HL-60 (cell line): ENCODE measurements at regions not wholly inside any gene's neighbourhood (a gene's known extent, or its start where the extent isn't known, plus 50 kb on each side); places are given as distances from the start of the nearest gene placed in this dataset.

ENCODE experiments used
- DNase-seq, 2 experiments: peaks; one replicate each; pipeline ENCODE4 v3.0.0-alpha.2; 2010 to 2020; ENCODE audit warnings: low read depth in 1 of 2, low spot score in 1 of 2
- H3K27ac ChIP-seq: fragments of 250-450 bp; sonication (Bioruptor Pico); replicated peaks from 2 replicates; pipeline ENCODE4 v1.5.1; 2020; ENCODE audit warnings: mild to moderate bottlenecking, moderate library complexity
- H3K27me3 ChIP-seq: fragments of 250-450 bp; sonication (Bioruptor Pico); 2 replicates; pipeline ENCODE4 v1.5.1; 2021; ENCODE audit warnings: mild to moderate bottlenecking, moderate library complexity; ENCODE audit not compliant: insufficient read depth, poor library complexity, severe bottlenecking
- H3K4me3 ChIP-seq: replicated peaks from 2 replicates; pipeline ENCODE4 v1.5.1; 2011; ENCODE audit warnings: mild to moderate bottlenecking, control low read depth, low read length; ENCODE audit not compliant: insufficient read depth
- CTCF ChIP-seq: IDR thresholded peaks from one replicate; pipeline ENCODE4 v1.5.1; 2011; ENCODE audit warnings: low read length, control low read depth, inconsistent platforms; ENCODE audit not compliant: insufficient read depth
- GABPA ChIP-seq: IDR thresholded peaks from 2 replicates; pipeline ENCODE4 v1.6.1; 2012; ENCODE audit warnings: low read depth
- POLR2AphosphoS5 ChIP-seq: IDR thresholded peaks from 2 replicates; pipeline ENCODE4 v1.6.1; 2012; ENCODE audit warnings: low read depth
- SPI1 ChIP-seq: IDR thresholded peaks from 2 replicates; pipeline ENCODE4 v1.6.1; 2012; ENCODE audit warnings: low read depth, mild to moderate bottlenecking, borderline replicate concordance
- TF ChIP-seq, protein P1 (sequence below): IDR thresholded peaks from 2 replicates; pipeline ENCODE4 v1.6.1; 2012; ENCODE audit warnings: low read depth; ENCODE audit not compliant: insufficient replicate concordance

DNA sequence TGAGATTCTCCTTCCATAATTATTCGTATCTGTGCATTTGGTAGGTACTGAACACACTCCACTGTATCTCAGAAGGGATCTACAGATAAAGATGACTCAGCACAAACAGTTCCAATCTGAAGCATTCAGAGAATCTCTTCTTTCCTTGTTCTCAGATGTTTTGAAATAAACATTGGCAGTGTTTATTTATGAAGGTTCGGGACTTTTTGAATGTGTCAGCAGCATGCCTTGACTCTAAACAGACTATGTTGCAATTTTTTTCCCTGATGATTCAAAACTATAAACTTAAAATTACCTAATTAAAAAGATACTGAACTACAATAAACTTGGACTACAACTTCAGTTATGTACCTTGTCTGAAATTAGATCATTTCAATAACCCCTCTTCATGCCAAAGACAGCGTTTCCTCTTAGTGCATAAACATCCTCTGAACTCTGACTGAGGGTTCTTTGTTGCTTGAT is 612.9 kb upstream of the TBL1XR1 start:
- Histone ChIP-seq H3K27me3 (no peaks in the 10 kb centered on the region), H3K27ac (no peak overlapping the region), H3K4me3 (no peak overlapping the region)
- no peak for TF ChIP-seq GABPA
- DNase-seq, result no peak

DNA sequence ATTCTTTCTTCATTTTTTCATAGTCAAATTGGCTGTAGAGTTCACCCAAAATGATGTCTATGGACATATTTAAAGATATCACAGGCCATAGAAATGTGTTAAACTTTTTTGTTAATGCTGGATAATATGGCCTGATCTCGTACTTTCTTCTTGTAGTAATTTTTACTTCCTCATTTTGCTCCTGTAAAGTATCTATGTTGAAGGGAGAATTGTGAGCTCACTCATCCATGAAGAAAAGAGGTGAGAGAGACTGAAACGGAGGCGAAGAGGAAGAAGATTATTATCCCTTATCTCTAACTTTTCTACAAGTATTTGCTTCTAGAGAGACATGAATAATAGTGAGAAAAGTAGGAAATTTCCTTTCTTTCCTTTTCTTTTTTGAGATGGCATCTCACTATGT is 613.8 kb upstream of the TBL1XR1 start:
- Histone ChIP-seq H3K27me3 (no peaks in the 10 kb centered on the region), H3K4me3 (no peak overlapping the region), H3K27ac (no peak overlapping the region)
- no peak for DNase-seq
- no peak for TF ChIP-seq POLR2AphosphoS5
- no peak for TF ChIP-seq CTCF
- no peak for TF ChIP-seq GABPA
- no peak for TF ChIP-seq SPI1
- TF ChIP-seq, protein P1, sequence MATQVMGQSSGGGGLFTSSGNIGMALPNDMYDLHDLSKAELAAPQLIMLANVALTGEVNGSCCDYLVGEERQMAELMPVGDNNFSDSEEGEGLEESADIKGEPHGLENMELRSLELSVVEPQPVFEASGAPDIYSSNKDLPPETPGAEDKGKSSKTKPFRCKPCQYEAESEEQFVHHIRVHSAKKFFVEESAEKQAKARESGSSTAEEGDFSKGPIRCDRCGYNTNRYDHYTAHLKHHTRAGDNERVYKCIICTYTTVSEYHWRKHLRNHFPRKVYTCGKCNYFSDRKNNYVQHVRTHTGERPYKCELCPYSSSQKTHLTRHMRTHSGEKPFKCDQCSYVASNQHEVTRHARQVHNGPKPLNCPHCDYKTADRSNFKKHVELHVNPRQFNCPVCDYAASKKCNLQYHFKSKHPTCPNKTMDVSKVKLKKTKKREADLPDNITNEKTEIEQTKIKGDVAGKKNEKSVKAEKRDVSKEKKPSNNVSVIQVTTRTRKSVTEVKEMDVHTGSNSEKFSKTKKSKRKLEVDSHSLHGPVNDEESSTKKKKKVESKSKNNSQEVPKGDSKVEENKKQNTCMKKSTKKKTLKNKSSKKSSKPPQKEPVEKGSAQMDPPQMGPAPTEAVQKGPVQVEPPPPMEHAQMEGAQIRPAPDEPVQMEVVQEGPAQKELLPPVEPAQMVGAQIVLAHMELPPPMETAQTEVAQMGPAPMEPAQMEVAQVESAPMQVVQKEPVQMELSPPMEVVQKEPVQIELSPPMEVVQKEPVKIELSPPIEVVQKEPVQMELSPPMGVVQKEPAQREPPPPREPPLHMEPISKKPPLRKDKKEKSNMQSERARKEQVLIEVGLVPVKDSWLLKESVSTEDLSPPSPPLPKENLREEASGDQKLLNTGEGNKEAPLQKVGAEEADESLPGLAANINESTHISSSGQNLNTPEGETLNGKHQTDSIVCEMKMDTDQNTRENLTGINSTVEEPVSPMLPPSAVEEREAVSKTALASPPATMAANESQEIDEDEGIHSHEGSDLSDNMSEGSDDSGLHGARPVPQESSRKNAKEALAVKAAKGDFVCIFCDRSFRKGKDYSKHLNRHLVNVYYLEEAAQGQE, result no peak

DNA sequence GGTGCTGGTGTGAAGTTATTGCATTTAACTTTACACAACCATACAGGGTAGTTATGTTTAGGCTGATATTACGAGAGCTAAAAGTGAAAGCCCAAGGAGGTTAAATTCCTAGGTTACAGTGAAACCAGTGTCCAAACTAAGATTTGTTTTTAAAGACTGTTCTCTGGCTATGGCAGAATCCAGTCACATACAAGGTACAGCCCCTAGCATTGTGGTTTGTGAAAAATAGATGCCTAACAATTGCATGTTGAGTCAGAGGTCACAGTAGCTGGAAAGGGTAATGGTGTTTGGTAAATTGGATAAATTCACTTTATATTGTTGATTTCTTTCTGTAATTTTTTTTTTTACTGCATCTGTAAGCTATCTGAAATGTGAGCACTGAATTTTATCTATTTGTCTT is 614.6 kb upstream of the TBL1XR1 start:
- no peaks in the 10 kb centered on the region for H3K27me3 ChIP-seq
- TF ChIP-seq POLR2AphosphoS5 (no peak), SPI1 (no peak), GABPA (no peak), CTCF (no peak)
- TF ChIP-seq, protein P1, result no peak

GRCh38 chr3:177812492-177812891 is 615.2 kb upstream of the TBL1XR1 start:
- Histone ChIP-seq H3K4me3 (no peak overlapping the region), H3K27ac (no peak overlapping the region), H3K27me3 (no peaks in the 10 kb centered on the region)
- no peak for DNase-seq
- no peak for TF ChIP-seq CTCF
- TF ChIP-seq GABPA, result no peak
- TF ChIP-seq POLR2AphosphoS5, result no peak
- TF ChIP-seq, protein P1, result no peak
- no peak for TF ChIP-seq SPI1

More for the DNA sequence above, 614.6 kb upstream of the TBL1XR1 start:
- H3K27ac ChIP-seq, result no peak overlapping the region
- no peak overlapping the region for H3K4me3 ChIP-seq
- no peak for DNase-seq
